ENCODE measurements at regions not wholly inside any gene's neighbourhood (a gene's known extent, or its start where the extent isn't known, plus 50 kb on each side); places are given as distances from the start of the nearest gene placed in this dataset.

GRCh38 chr5:14060218-14060617, 82.9 kb upstream of the TRIO start:
- Histone ChIP-seq H3K4me1 (no peaks in the 10 kb centered on the region), H3K27ac (no peak overlapping the region), H3K27me3 (no peaks in the 10 kb centered on the region), H3K4me3 (no peak overlapping the region), H3K36me3 (no peaks in the 10 kb centered on the region), H3K9me3 (no peaks in the 10 kb centered on the region)
- ATAC-seq = no peak
- TF ChIP-seq POLR2A (IDR thresholded peaks at IDR 0.05) (no peak), EP300 (IDR thresholded peaks at IDR 0.05) (no peak), CTCF (IDR thresholded peaks at IDR 0.05) (no peak), POLR2AphosphoS5 (IDR thresholded peaks at IDR 0.05) (no peak)
- WGBS, 2 donors (ENCODE audit: low coverage in 1 of 2) = 78 to 94% methylated on average over 3 of the region's 3 CpGs

- no peaks in the 10 kb centered on the region for H3K27me3 ChIP-seq
- H3K4me3 ChIP-seq = no peak overlapping the region
- WGBS, 2 donors (ENCODE audit: low coverage in 1 of 2) = 71 to 88% methylated on average over 2 of the region's 2 CpGs
- ATAC-seq = no peak
- no peak overlapping the region for H3K27ac ChIP-seq
- no peaks in the 10 kb centered on the region for H3K9me3 ChIP-seq
- no peaks in the 10 kb centered on the region for H3K36me3 ChIP-seq
- TF ChIP-seq POLR2A (IDR thresholded peaks at IDR 0.05) (no peak), CTCF (IDR thresholded peaks at IDR 0.05) (no peak), POLR2AphosphoS5 (IDR thresholded peaks at IDR 0.05) (no peak), EP300 (IDR thresholded peaks at IDR 0.05) (no peak)
- no peaks in the 10 kb centered on the region for H3K4me1 ChIP-seq
These were observed 83.3 kb upstream of the TRIO start for GRCh38 chr5:14059810-14060209.

GRCh38 chr5:14057289-14057688, 85.9 kb upstream of the TRIO start:
- Histone ChIP-seq H3K27ac (no peak overlapping the region), H3K9me3 (no peaks in the 10 kb centered on the region), H3K4me3 (no peak overlapping the region), H3K4me1 (no peaks in the 10 kb centered on the region), H3K27me3 (no peaks in the 10 kb centered on the region), H3K36me3 (no peaks in the 10 kb centered on the region)
- TF ChIP-seq CTCF (IDR thresholded peaks at IDR 0.05) = no peak
- no peak for TF ChIP-seq EP300 (IDR thresholded peaks at IDR 0.05)
- no peak for TF ChIP-seq POLR2AphosphoS5 (IDR thresholded peaks at IDR 0.05)
- TF ChIP-seq POLR2A (IDR thresholded peaks at IDR 0.05) = no peak
- 40 to 49% methylated on average over 5 to 7 of the region's 7 CpGs for WGBS, 2 donors (ENCODE audit: low coverage in 1 of 2)
- ATAC-seq = no peak

- Histone ChIP-seq H3K27me3 (no peaks in the 10 kb centered on the region), H3K9me3 (no peaks in the 10 kb centered on the region), H3K4me3 (no peak overlapping the region), H3K27ac (no peak overlapping the region), H3K4me1 (no peaks in the 10 kb centered on the region), H3K36me3 (no peaks in the 10 kb centered on the region)
- TF ChIP-seq EP300 (IDR thresholded peaks at IDR 0.05) (no peak), CTCF (IDR thresholded peaks at IDR 0.05) (no peak), POLR2AphosphoS5 (IDR thresholded peaks at IDR 0.05) (no peak), POLR2A (IDR thresholded peaks at IDR 0.05) (no peak)
- 93 to 100% methylated on average over 4 of the region's 4 CpGs for WGBS, 2 donors (ENCODE audit: low coverage in 1 of 2)
- ATAC-seq = no peak
These were observed 87.1 kb upstream of the TRIO start for GRCh38 chr5:14056039-14056438.

GRCh38 chr5:14054965-14055963, 87.9 kb upstream of the TRIO start:
- Histone ChIP-seq H3K27ac (no peak overlapping the region), H3K4me3 (no peak overlapping the region), H3K36me3 (no peaks in the 10 kb centered on the region), H3K27me3 (no peaks in the 10 kb centered on the region), H3K9me3 (no peaks in the 10 kb centered on the region), H3K4me1 (no peaks in the 10 kb centered on the region)
- TF ChIP-seq POLR2AphosphoS5 (IDR thresholded peaks at IDR 0.05) (no peak), POLR2A (IDR thresholded peaks at IDR 0.05) (no peak), CTCF (IDR thresholded peaks at IDR 0.05) (no peak), EP300 (IDR thresholded peaks at IDR 0.05) (no peak)
- 72 to 75% methylated on average over 5 to 7 of the region's 9 CpGs for WGBS, 2 donors (ENCODE audit: low coverage in 1 of 2)
- no peak for ATAC-seq
